Ovary (tissue), 7 donors: ENCODE measurements at regions not wholly inside any gene's neighbourhood (a gene's known extent, or its start where the extent isn't known, plus 50 kb on each side); places are given as distances from the start of the nearest gene placed in this dataset.

Experiments
- DNase-seq, 5 donors: peaks; one replicate each; pipeline ENCODE4 v3.0.0-alpha.2; 2019 to 2020
- H3K27ac ChIP-seq, 2 donors: fragments of 200-600 bp; one replicate each; pipeline versions ENCODE4 v1.5.1 to v1.8.0; 2019 to 2022
- H3K27me3 ChIP-seq: fragments of 200-600 bp; one replicate; pipeline ENCODE4 v1.8.0; 2022
- H3K36me3 ChIP-seq: fragments of 200-600 bp; sonication (generic); one replicate; pipeline ENCODE4 v1.5.1; 2019
- H3K4me1 ChIP-seq: one replicate; pipeline ENCODE4 v1.8.1; 2013; ENCODE audit warnings: mild to moderate bottlenecking, moderate library complexity; ENCODE audit not compliant: insufficient read depth
- H3K4me3 ChIP-seq: fragments of 200-600 bp; sonication (generic); one replicate; pipeline ENCODE4 v1.5.1; 2017
- H3K9me3 ChIP-seq, 2 donors: fragments of 200-600 bp in 1 of 2; sonication (generic) in 1 of 2; one replicate each; pipeline versions ENCODE4 v1.5.1 to v1.8.1; 2013 to 2019; ENCODE audit warnings: mild to moderate bottlenecking in 1 of 2, moderate library complexity in 1 of 2
- EP300 ChIP-seq: sonication (generic); formaldehyde crosslinking; IDR thresholded peaks from one replicate; pipeline ENCODE4 v1.6.1; 2017; ENCODE audit warnings: antibody characterized with exemption
- POLR2A ChIP-seq: fragments of 450-650 bp; IDR thresholded peaks from one replicate; pipeline ENCODE4 v1.6.1; 2017; ENCODE audit warnings: antibody characterized with exemption, mild to moderate bottlenecking, moderate library complexity
- WGBS, 3 donors: extraction: QIAGEN DNeasy Blood & Tissue Kit in 1 of 3; methylation state at CpG; one replicate each; pipeline versions ENCODE4 v1.1.5 to v1.1.7; 2013 to 2017; 5-methylcytosine and 5-hydroxymethylcytosine counted together
- intact Hi-C, 4 donors: fragments of 100-400 bp; cut with DNase I; formaldehyde crosslinking; loops; one replicate each; pipeline versions ENCODE4 v1.11.0 to v1.15.1; 2022 to 2023
- TF ChIP-seq, protein P1 (sequence below), 3 donors: fragments of 450-650 bp in 2 of 3; fragments of 200-600 bp in 1 of 3; IDR thresholded peaks; one replicate each; pipeline versions ENCODE4 v1.5.1 to v1.8.0; 2016 to 2022; ENCODE audit warnings: antibody characterized with exemption in 3 of 3, mild to moderate bottlenecking in 1 of 3
- donor health status: DM: no; HTN: no; CAD: no; lungs with moderate emphysema.
- donor health status: DM: no; HTN: no; CAD: no.
- donor health status: Bipolar disorder and iron deficiency.
- donor health status: DM: no; HTN: no; CAD: no.
- donor health status: DM: yes; HTN: yes; CAD: no.

DNA sequence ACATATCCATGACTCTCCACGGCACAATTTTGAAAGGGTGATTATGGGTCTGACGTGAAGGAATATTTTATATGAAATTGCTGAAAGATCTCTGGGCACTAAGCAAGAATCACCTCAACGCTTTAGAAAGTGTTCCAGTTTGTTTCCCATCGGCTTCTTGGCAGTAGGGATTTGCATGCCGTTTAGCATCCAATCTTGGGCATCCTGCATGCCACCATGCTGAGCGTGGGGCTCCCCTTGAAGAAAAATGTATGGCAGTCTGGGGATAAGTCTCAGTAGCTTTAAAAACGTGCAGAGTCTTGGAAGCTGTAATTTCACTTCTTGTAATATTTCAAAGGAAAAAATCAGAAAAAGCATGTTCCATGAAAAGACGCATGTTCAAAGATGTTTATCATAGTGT is 151.7 kb downstream of the DMRT2 start:
- intact Hi-C loops: no loop called here
- H3K9me3 ChIP-seq: no peaks in the 10 kb centered on the region
- TF ChIP-seq POLR2A (no peak), EP300 (no peak)
- TF ChIP-seq, protein P1, sequence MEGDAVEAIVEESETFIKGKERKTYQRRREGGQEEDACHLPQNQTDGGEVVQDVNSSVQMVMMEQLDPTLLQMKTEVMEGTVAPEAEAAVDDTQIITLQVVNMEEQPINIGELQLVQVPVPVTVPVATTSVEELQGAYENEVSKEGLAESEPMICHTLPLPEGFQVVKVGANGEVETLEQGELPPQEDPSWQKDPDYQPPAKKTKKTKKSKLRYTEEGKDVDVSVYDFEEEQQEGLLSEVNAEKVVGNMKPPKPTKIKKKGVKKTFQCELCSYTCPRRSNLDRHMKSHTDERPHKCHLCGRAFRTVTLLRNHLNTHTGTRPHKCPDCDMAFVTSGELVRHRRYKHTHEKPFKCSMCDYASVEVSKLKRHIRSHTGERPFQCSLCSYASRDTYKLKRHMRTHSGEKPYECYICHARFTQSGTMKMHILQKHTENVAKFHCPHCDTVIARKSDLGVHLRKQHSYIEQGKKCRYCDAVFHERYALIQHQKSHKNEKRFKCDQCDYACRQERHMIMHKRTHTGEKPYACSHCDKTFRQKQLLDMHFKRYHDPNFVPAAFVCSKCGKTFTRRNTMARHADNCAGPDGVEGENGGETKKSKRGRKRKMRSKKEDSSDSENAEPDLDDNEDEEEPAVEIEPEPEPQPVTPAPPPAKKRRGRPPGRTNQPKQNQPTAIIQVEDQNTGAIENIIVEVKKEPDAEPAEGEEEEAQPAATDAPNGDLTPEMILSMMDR (IDR thresholded peaks at IDR 0.05): no peak
- H3K27ac ChIP-seq: no peak overlapping the region
- 56 to 62% (median 59%) methylated on average over 8 of the region's 8 CpGs for WGBS, 3 donors
- H3K36me3 ChIP-seq: no peaks in the 10 kb centered on the region
- H3K4me1 ChIP-seq: no peaks in the 10 kb centered on the region
- no peak for DNase-seq
- H3K27me3 ChIP-seq: no peaks in the 10 kb centered on the region
- no peak overlapping the region for H3K4me3 ChIP-seq

DNA sequence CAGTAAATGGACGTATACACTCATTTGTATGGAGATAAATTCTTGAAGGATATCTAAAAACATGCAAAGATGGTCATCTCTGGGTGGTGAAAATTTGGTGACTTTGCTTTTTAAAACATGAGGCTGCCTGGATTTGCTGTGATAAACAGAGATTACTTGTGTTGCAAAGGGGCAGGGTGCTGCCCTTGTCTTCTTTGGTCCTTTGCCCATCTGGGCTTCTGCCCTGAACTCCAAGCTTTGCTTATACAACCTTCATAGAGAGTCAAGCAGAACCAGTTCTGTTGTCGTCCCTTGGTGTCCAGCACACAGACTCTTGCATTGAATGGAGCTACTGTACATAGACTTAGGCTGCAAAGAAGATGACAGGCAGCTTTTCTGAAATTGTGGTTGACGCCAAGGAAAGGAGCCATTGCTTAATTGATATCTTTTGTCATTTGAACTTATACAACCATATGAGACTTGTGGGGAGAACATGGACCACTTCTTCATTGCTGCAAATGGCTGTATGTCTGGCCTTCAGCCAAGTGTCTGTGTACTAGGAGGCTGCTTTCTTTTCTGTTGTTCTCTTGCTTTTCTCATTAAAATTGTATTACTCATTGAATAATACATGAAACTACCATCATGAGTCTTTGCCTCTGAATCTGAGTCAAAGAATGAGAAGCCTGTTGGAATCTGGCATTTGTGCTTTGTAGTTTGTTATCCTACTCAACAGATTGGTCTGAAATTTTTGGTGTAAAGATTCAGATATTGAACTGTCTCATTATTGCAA is 152.5 kb downstream of the DMRT2 start:
- no peak overlapping the region for H3K4me3 ChIP-seq
- 47 to 80% (median 61%) methylated on average over 3 of the region's 3 CpGs for WGBS, 3 donors
- no peaks in the 10 kb centered on the region for H3K36me3 ChIP-seq
- no peak for DNase-seq
- no peaks in the 10 kb centered on the region for H3K9me3 ChIP-seq
- H3K27ac ChIP-seq: no peak overlapping the region
- no peaks in the 10 kb centered on the region for H3K4me1 ChIP-seq
- TF ChIP-seq, protein P1 (IDR thresholded peaks at IDR 0.05): no peak
- TF ChIP-seq EP300 (no peak), POLR2A (no peak)
- H3K27me3 ChIP-seq: no peaks in the 10 kb centered on the region
- intact Hi-C loops: no loop called here

DNA sequence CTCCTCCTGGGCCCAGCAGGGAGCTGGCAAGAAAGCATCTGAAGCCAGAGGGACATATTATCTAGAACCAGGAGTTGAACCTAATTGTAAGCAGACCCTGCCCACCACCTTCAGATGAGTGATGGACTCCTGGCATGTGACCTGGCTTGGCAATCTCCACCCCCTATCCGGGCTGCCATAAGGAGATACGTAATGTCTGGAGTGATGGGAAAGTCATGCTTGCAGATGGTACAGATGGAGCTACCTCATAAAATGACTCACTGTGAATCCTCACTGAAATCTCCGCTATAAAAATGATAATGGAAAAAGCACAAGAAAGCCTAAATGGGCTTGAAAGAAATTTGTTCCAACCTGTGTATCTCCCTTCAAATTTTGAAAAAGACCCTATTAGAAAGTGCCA is 157.5 kb downstream of the DMRT2 start:
- Histone ChIP-seq H3K4me3 (no peak overlapping the region), H3K4me1 (no peaks in the 10 kb centered on the region), H3K27me3 (no peaks in the 10 kb centered on the region), H3K36me3 (no peaks in the 10 kb centered on the region), H3K9me3 (no peaks in the 10 kb centered on the region), H3K27ac (no peak overlapping the region)
- intact Hi-C loops: no loop called here
- TF ChIP-seq EP300 (no peak), POLR2A (no peak)
- TF ChIP-seq, protein P1 (IDR thresholded peaks at IDR 0.05): no peak
- 41 to 50% (median 45%) methylated on average over 3 of the region's 3 CpGs for whole genome bisulfite sequencing, 3 donors
- no peak for DNase-seq

DNA sequence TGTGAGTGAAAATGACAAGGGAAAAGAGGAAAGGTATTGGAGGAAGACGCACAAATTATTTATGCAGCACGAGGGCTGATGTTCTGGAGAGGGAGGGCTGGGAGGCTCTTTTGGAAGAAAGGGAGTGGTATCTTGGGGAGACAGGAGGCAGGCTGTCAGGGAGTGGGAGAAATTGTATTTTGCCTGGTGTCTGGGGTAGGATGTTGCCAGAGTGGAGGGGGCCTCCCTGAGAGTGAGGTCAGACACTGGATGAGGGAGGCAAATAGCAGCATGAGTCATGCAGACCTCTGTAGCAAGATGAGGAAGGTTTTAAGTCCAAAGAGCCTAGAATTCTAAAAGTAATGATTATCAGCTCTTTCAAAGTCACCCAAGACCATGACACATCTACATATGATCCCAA is 158.0 kb downstream of the DMRT2 start:
- TF ChIP-seq POLR2A (no peak), EP300 (no peak)
- TF ChIP-seq, protein P1 (IDR thresholded peaks at IDR 0.05): no peak
- WGBS, 3 donors: 18 to 30% (median 27%) methylated on average over 2 of the region's 2 CpGs
- H3K36me3 ChIP-seq: no peaks in the 10 kb centered on the region
- no peaks in the 10 kb centered on the region for H3K4me1 ChIP-seq
- no peak for DNase-seq
- no peak overlapping the region for H3K4me3 ChIP-seq
- no peaks in the 10 kb centered on the region for H3K27me3 ChIP-seq
- H3K27ac ChIP-seq: no peak overlapping the region
- no peaks in the 10 kb centered on the region for H3K9me3 ChIP-seq
- intact Hi-C loops: no loop called here
